Trophoblast cell (in vitro differentiated cells and primary cell): ENCODE measurements at regions not wholly inside any gene's neighbourhood (a gene's known extent, or its start where the extent isn't known, plus 50 kb on each side); places are given as distances from the start of the nearest gene placed in this dataset.
"Not testable (repeated sequence)": the region's sequence is repeated elsewhere in the genome, so short reads cannot be mapped to it uniquely, and the experiment has no call there.

Experiments used
- DNase-seq, 2 donors: peaks; one replicate each; pipeline ENCODE4 v3.0.0-alpha.2; 2016
- H2AFZ ChIP-seq: 2 replicates; pipeline ENCODE4 v1.6.1; 2013; ENCODE audit warnings: low read length, moderate library complexity, mild to moderate bottlenecking; ENCODE audit not compliant: insufficient read depth, poor library complexity
- H2AK5ac ChIP-seq: 2 replicates; pipeline ENCODE4 v1.6.1; 2013; ENCODE audit warnings: mild to moderate bottlenecking, low read length
- H2BK120ac ChIP-seq: 2 replicates; pipeline ENCODE4 v1.6.1; 2013; ENCODE audit warnings: low read length, mild to moderate bottlenecking, moderate library complexity; ENCODE audit not compliant: insufficient read depth, poor library complexity
- H2BK12ac ChIP-seq: 2 replicates; pipeline ENCODE4 v1.6.1; 2013; ENCODE audit warnings: mild to moderate bottlenecking, low read length, moderate library complexity
- H2BK5ac ChIP-seq: 2 replicates; pipeline ENCODE4 v1.6.1; 2013; ENCODE audit warnings: low read length, low read depth, moderate library complexity, mild to moderate bottlenecking; ENCODE audit not compliant: poor library complexity
- H3K14ac ChIP-seq: 2 replicates; pipeline ENCODE4 v1.6.1; 2013; ENCODE audit warnings: mild to moderate bottlenecking, low read length
- H3K18ac ChIP-seq: 2 replicates; pipeline ENCODE4 v1.6.1; 2013; ENCODE audit warnings: mild to moderate bottlenecking, low read length
- H3K23ac ChIP-seq: 2 replicates; pipeline ENCODE4 v1.6.1; 2013; ENCODE audit warnings: low read length
- H3K27ac ChIP-seq: 2 replicates; pipeline ENCODE4 v1.5.1; 2013; ENCODE audit warnings: low read depth, mild to moderate bottlenecking, inconsistent platforms, low read length, moderate library complexity
- H3K27me3 ChIP-seq: 2 replicates; pipeline ENCODE4 v1.6.1; 2013; ENCODE audit warnings: inconsistent platforms, mild to moderate bottlenecking, low read length, moderate library complexity; ENCODE audit not compliant: insufficient read depth
- H3K36me3 ChIP-seq, 2 experiments: 1 replicate in 1 of 2; 2 replicates in 1 of 2; pipeline ENCODE4 v1.6.1; 2013; ENCODE audit warnings: low read length in 2 of 2, mild to moderate bottlenecking in 2 of 2, moderate library complexity in 1 of 2; ENCODE audit not compliant: insufficient read depth in 2 of 2, control insufficient read depth in 1 of 2
- H3K4ac ChIP-seq: 2 replicates; pipeline ENCODE4 v1.6.1; 2013; ENCODE audit warnings: low read depth, mild to moderate bottlenecking, low read length, moderate library complexity
- H3K4me1 ChIP-seq, 2 experiments: 1 replicate in 1 of 2; 2 replicates in 1 of 2; pipeline ENCODE4 v1.6.1; 2013; ENCODE audit warnings: low read length in 2 of 2, mild to moderate bottlenecking in 2 of 2, moderate library complexity in 1 of 2; ENCODE audit not compliant: insufficient read depth in 2 of 2, control insufficient read depth in 1 of 2
- H3K4me2 ChIP-seq: 2 replicates; pipeline ENCODE4 v1.6.1; 2013; ENCODE audit warnings: inconsistent platforms, mild to moderate bottlenecking, low read length, moderate library complexity
- H3K4me3 ChIP-seq: 2 replicates; pipeline ENCODE4 v1.5.1; 2013; ENCODE audit warnings: mild to moderate bottlenecking, low read depth, low read length, inconsistent platforms
- H3K79me1 ChIP-seq: one replicate; pipeline ENCODE4 v1.6.1; 2013; ENCODE audit warnings: low read length
- H3K79me2 ChIP-seq: 2 replicates; pipeline ENCODE4 v1.6.1; 2013; ENCODE audit warnings: low read length, mild to moderate bottlenecking; ENCODE audit not compliant: control insufficient read depth, insufficient read depth, poor library complexity
- H3K9ac ChIP-seq: 2 replicates; pipeline ENCODE4 v1.6.1; 2013; ENCODE audit warnings: mild to moderate bottlenecking, low read length
- H3K9me3 ChIP-seq: 2 replicates; pipeline ENCODE4 v1.6.1; 2013; ENCODE audit warnings: low read depth, mild to moderate bottlenecking, control low read depth, inconsistent platforms, low read length; ENCODE audit not compliant: insufficient read depth
- H4K12ac ChIP-seq: 2 replicates; pipeline ENCODE4 v1.6.1; 2013; ENCODE audit warnings: low read depth, mild to moderate bottlenecking, low read length, moderate library complexity
- H4K8ac ChIP-seq: 2 replicates; pipeline ENCODE4 v1.6.1; 2013; ENCODE audit warnings: low read depth, mild to moderate bottlenecking, low read length, moderate library complexity
- H4K91ac ChIP-seq: one replicate; pipeline ENCODE4 v1.6.1; 2013; ENCODE audit warnings: low read depth, mild to moderate bottlenecking, low read length, moderate library complexity
- WGBS: extraction: QIAGEN DNeasy Blood & Tissue Kit; methylation state at CpG from one replicate; pipeline ENCODE4 v1.1.7; 2013; ENCODE audit warnings: missing lambda C conversion rate; ENCODE audit not compliant: insufficient read length, insufficient coverage; ENCODE audit errors: extremely low coverage; 5-methylcytosine and 5-hydroxymethylcytosine counted together

DNA sequence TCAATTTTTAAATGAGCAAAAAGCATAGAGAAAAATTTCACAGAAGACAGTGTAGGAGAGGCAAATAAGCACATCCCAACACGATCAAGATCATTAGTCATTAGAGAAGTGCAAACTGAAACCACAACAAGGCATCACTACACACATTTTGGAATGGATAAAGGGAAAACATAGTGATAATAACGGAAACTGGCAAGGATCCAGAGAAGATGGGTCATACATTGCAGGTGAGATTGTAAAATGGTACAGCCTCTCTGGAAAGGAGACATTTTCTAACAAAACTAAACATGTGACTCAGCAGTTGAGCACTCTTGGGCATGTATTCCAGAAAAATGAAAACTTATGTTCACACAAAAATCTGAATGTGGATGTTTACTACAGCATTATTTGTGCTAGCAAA lies 98.3 kb upstream of the TMEM17 start:
- Histone ChIP-seq H3K23ac (no peak overlapping the region), H2BK5ac (no peak overlapping the region), H3K27me3 (no peaks in the 10 kb centered on the region), H3K4me1 (no peaks in the 10 kb centered on the region), H3K9me3 (peaks cover 3% of the 10 kb centered on the region), H4K91ac (no peak overlapping the region), H3K9ac (no peak overlapping the region), H3K4ac (no peak overlapping the region), H2AFZ (no peak overlapping the region), H4K12ac (no peak overlapping the region), H3K79me2 (no peaks in the 10 kb centered on the region), H3K79me1 (no peaks in the 10 kb centered on the region), H2BK12ac (no peak overlapping the region), H2BK120ac (no peak overlapping the region), H3K4me3 (no peak overlapping the region), H3K14ac (no peak overlapping the region), H3K36me3 (no peaks in the 10 kb centered on the region), H4K8ac (no peak overlapping the region), H2AK5ac (no peak overlapping the region), H3K4me2 (no peak overlapping the region), H3K27ac (no peak overlapping the region), H3K18ac (no peak overlapping the region)
- WGBS = no CpG with 5 or more reads among the region's 2 CpGs
- DNase-seq = no peak

GRCh38 chr2:62603154-62603712 lies 97.2 kb upstream of the TMEM17 start:
- no peak overlapping the region for H3K27ac ChIP-seq
- no peak overlapping the region for H2AK5ac ChIP-seq
- no peak overlapping the region for H3K23ac ChIP-seq
- no peak overlapping the region for H3K9ac ChIP-seq
- H4K12ac ChIP-seq = no peak overlapping the region
- no peaks in the 10 kb centered on the region for H3K27me3 ChIP-seq
- H2BK12ac ChIP-seq = no peak overlapping the region
- H4K91ac ChIP-seq = no peak overlapping the region
- H3K79me2 ChIP-seq = no peaks in the 10 kb centered on the region
- H3K14ac ChIP-seq = no peak overlapping the region
- WGBS = no CpG with 5 or more reads among the region's 2 CpGs
- H4K8ac ChIP-seq = no peak overlapping the region
- H3K9me3 ChIP-seq = peaks cover 3% of the 10 kb centered on the region
- H3K36me3 ChIP-seq = no peaks in the 10 kb centered on the region
- H3K4me1 ChIP-seq = no peaks in the 10 kb centered on the region
- H3K4me3 ChIP-seq = no peak overlapping the region
- H3K79me1 ChIP-seq = no peaks in the 10 kb centered on the region
- no peak overlapping the region for H3K18ac ChIP-seq
- no peak overlapping the region for H2BK5ac ChIP-seq
- H2AFZ ChIP-seq = no peak overlapping the region
- DNase-seq = no peak
- H2BK120ac ChIP-seq = no peak overlapping the region
- H3K4me2 ChIP-seq = no peak overlapping the region
- H3K4ac ChIP-seq = no peak overlapping the region

- H3K9me3 ChIP-seq, H3K14ac ChIP-seq, H3K9ac ChIP-seq, H2AFZ ChIP-seq, H3K27ac ChIP-seq, H2BK5ac ChIP-seq, H4K12ac ChIP-seq, H3K4ac ChIP-seq, H3K79me1 ChIP-seq, H3K4me2 ChIP-seq, H3K4me1 ChIP-seq, H4K91ac ChIP-seq, H3K4me3 ChIP-seq, H4K8ac ChIP-seq, H2BK12ac ChIP-seq, H3K79me2 ChIP-seq, H3K36me3 ChIP-seq, H3K18ac ChIP-seq, DNase-seq, H3K27me3 ChIP-seq, H3K23ac ChIP-seq, H2AK5ac ChIP-seq, H2BK120ac ChIP-seq: not testable (repeated sequence)
- WGBS = no CpG with 5 or more reads among the region's 6 CpGs
These were observed 93.8 kb upstream of the TMEM17 start for GRCh38 chr2:62599674-62600410.

DNA sequence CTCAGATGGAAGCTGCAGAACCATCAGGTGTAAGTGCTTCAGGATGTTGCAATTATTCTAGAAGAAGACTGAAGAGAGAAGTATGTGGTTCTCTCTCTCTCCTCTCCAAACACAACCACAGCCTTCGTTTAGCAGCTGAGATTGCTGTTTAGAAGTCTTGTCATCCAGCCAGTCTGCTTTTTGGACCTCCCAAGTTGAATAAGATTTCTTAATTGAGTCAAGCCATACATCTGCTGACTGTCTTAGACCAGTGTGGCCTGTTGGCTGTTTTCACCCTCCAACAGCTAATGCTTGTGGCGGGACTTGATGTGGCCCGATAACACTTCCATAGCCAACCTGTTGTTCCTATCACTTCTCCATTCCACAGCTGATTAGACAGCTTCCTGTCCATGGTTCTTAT lies 91.3 kb upstream of the TMEM17 start:
- H3K27ac ChIP-seq = no peak overlapping the region
- H3K79me1 ChIP-seq = no peaks in the 10 kb centered on the region
- no peak for DNase-seq
- H3K36me3 ChIP-seq = no peaks in the 10 kb centered on the region
- H3K4ac ChIP-seq = no peak overlapping the region
- no peak overlapping the region for H2AK5ac ChIP-seq
- H3K9me3 ChIP-seq = no peaks in the 10 kb centered on the region
- no peak overlapping the region for H3K14ac ChIP-seq
- H2AFZ ChIP-seq = no peak overlapping the region
- no peaks in the 10 kb centered on the region for H3K79me2 ChIP-seq
- H4K91ac ChIP-seq = no peak overlapping the region
- no peak overlapping the region for H3K23ac ChIP-seq
- H3K4me3 ChIP-seq = no peak overlapping the region
- no peaks in the 10 kb centered on the region for H3K27me3 ChIP-seq
- H4K8ac ChIP-seq = no peak overlapping the region
- H3K4me1 ChIP-seq = no peaks in the 10 kb centered on the region
- H2BK5ac ChIP-seq = no peak overlapping the region
- no CpG with 5 or more reads among the region's 3 CpGs for WGBS
- H4K12ac ChIP-seq = no peak overlapping the region
- no peak overlapping the region for H3K9ac ChIP-seq
- H3K18ac ChIP-seq = no peak overlapping the region
- no peak overlapping the region for H2BK12ac ChIP-seq
- no peak overlapping the region for H3K4me2 ChIP-seq
- no peak overlapping the region for H2BK120ac ChIP-seq
